ENCODE measurements at regions not wholly inside any gene's neighbourhood (a gene's known extent, or its start where the extent isn't known, plus 50 kb on each side); places are given as distances from the start of the nearest gene placed in this dataset.

DNA sequence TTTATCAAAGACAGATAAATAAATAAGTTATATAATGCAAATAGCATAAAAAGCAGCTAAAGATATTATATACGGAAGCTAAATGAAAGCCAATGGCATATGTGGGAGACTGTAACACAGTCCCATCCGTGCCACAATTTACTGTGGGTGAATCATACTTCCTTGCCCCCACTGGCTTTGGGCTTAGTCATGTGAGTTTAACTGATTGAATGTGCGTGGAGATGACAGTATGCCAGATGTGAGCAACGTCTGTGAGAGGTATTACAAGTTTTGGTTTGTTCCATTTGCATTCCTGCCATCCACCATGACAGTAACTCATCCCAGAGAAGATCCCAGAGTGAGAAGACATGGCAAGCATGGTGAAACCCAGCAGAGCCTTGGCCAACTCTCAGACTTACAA, 340.0 kb downstream of the SUCLA2 start:
- Histone ChIP-seq H3K4me3 (replicated peaks in 1 of 3; ENCODE audit: insufficient read depth in 1 of 3, low read depth in 1 of 3, low read length in 3 of 3) (no peak overlapping the region), H3K4me2 (ENCODE audit: insufficient read depth, low read length) (no peak overlapping the region), H3K9me1 (replicated peaks; ENCODE audit: control insufficient read depth, extremely low read depth, insufficient read depth, low read length) (no peaks in the 10 kb centered on the region), H3K9me3 (replicated peaks; ENCODE audit: control insufficient read depth, insufficient read depth, low read length) (peaks cover 2% of the 10 kb centered on the region), H4K20me1 (replicated peaks; ENCODE audit: control insufficient read depth, extremely low read depth, insufficient read depth, low read length) (no peaks in the 10 kb centered on the region), H3K36me3 (ENCODE audit: control insufficient read depth in 2 of 2, extremely low read depth in 1 of 2, insufficient read depth in 2 of 2, low read length in 2 of 2) (no peaks in the 10 kb centered on the region), H3K9ac (replicated peaks; ENCODE audit: extremely low read depth, insufficient read depth, low read length) (no peak overlapping the region), H3K27ac (ENCODE audit: insufficient read depth, low read depth, low read length) (no peak overlapping the region), H3K27me3 (ENCODE audit: control insufficient read depth in 2 of 2, insufficient read depth in 2 of 2, low read length in 2 of 2) (no peaks in the 10 kb centered on the region), H2AFZ (ENCODE audit: low read depth, low read length) (no peak overlapping the region), H3K4me1 (ENCODE audit: control insufficient read depth, extremely low read depth, insufficient read depth, low read length) (no peaks in the 10 kb centered on the region), H3K79me2 (ENCODE audit: control insufficient read depth, insufficient read depth, low read length) (no peaks in the 10 kb centered on the region)
- DNase-seq (ENCODE audit: low read depth, low spot score) (no peak), FAIRE-seq (no peak)
- POLR2A ChIA-PET = no interaction called here
- BruUV-seq (replicated peaks) = no TSS peak
- TF ChIP-seq POLR2AphosphoS5 (IDR thresholded peaks at IDR 0.05; ENCODE audit: insufficient read depth, low read depth, low read length) = no peak
- TF ChIP-seq CTCF (IDR thresholded peaks at IDR 0.05; ENCODE audit: extremely low read depth in 1 of 2, insufficient read depth in 1 of 2, low read depth in 1 of 2, low read length in 2 of 2) = no peak
- no peak for TF ChIP-seq MAX (IDR thresholded peaks at IDR 0.05; ENCODE audit: insufficient read depth, insufficient read length)
- no peak for TF ChIP-seq GATA2 (IDR thresholded peaks at IDR 0.05; ENCODE audit: insufficient read depth, insufficient read length, low read depth, low read length)
- no peak for TF ChIP-seq MYC (IDR thresholded peaks at IDR 0.05; ENCODE audit: low read depth, low read length)
- TF ChIP-seq POLR2A (IDR thresholded peaks at IDR 0.05; ENCODE audit: low read depth, low read length) = no peak
- TF ChIP-seq FOS (IDR thresholded peaks at IDR 0.05; ENCODE audit: borderline replicate concordance, insufficient read depth, low read length) = no peak
- TF ChIP-seq EZH2 (IDR thresholded peaks at IDR 0.05; ENCODE audit: borderline replicate concordance, low read depth, low read length, severe bottlenecking) = no peak
- no peak for TF ChIP-seq JUN (IDR thresholded peaks at IDR 0.05; ENCODE audit: borderline replicate concordance, insufficient read depth, insufficient read length, low read depth)
- intact Hi-C loops (cut with micrococcal nuclease) = no loop called here
- dilution Hi-C loops (cut with MboI; ENCODE audit: extremely low pct_ligation_motif_present, low sequenced_read_pairs) = no loop called here
- CTCF ChIA-PET = no interaction called here
